Stimulated activated CD8-positive, alpha-beta memory T cell treated with anti-CD3 and anti-CD28 coated beads, Interleukin-15, amount 100 ng/mL, for 48 hours (primary cell): ENCODE measurements at regions not wholly inside any gene's neighbourhood (a gene's known extent, or its start where the extent isn't known, plus 50 kb on each side); places are given as distances from the start of the nearest gene placed in this dataset.
"Not testable (repeated sequence)": the region's sequence is repeated elsewhere in the genome, so short reads cannot be mapped to it uniquely, and the experiment has no call there.

Experiments used
- DNase-seq, 2 donors: peaks; one replicate each; pipeline ENCODE4 v3.0.0-alpha.2; 2020; ENCODE audit warnings: low read depth in 2 of 2

DNA sequence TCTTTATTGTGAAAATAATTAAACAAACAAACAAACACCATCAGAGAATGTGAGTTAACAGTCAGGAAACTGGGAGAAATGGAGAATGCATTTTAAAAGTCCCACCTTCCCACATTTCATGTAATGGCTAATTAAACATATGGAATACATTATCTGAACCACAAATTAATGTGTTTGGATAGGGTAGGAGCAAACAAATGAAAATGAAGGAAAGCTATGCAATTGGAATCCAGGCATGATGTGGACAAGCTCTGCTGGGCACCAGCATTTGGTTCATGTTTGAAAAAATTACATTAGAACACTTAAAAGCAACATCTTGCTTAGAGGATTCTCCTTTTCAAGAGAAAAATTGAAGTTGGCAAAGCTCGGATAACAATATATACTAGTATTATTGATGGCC is 628.1 kb downstream of the LMO4 start:
- DNase-seq: no peak

DNA sequence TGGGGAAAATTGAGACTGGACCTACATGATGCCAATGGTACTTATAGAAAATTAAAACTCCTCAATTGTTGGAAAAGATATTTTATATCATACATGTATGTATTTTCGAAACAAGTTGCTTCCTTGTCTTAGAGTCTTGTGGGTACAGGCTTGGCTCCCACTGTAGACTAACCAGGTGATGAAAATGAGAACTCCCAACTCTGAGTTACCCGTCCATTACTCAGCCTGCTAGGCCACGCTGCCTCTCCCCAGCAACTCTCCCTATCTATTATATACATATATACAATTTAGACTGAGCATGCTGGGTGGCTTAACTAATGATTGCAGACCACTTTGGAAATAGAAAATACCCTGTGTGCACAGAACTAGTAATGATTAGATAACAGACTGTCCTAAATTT is 628.7 kb downstream of the LMO4 start:
- DNase-seq: no peak

DNA sequence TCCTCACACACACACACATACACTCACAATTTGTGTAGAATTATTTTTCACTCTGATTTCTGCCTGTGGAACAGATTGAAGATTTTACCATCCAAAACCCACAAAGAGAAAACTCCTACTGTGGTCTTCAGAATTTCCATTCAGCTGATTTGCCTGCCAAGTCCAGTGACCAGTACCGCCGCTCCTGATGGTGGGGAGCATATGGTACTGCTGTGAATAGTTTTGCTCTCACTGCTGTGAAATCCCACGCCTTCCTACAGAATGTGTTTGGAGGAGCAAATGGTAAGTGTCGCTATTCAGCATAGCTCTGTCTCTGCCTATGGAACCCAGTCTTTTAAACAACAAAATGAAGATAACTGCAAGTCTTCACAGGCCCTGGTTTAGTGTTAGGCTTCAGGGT is 629.5 kb downstream of the LMO4 start:
- DNase-seq: no peak

DNA sequence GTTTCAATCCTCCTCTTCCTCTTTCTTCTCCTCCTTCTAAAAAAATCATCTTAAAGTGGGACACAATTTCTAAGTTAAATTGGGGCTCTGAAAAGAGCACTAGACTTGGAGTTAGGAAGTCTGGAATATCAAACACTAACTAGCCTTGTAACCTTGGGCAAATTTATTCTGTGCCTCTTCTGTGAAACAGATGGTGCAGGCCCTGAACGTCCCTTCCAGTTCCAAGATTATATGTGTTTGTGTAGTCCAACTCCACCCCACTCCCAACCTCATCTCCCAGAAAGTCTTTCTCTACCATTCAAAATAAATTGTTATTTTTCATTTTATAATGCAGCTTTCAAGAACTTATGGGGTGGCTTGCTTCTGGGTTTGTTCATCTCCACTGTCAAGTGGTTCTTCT is 630.0 kb downstream of the LMO4 start:
- no peak for DNase-seq

DNA sequence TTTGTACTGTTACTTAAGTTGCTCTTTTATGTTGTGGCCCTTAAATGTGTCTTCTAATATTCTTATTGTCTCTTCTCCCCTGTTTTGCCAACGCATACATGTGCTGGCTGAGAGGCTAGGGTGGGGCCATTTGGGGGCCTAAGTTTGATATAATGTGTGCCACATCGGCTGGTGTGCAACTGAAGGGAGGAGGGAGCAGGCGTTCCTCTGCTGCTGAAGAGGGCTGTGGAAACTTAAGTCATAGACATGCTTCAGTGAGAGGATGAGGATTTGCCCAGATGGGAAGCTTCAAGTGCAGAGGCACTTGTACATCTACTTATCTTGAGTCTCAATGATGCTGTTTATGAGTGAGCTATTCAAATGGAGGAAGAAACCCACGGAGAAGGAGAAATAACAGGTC is 630.6 kb downstream of the LMO4 start:
- no peak for DNase-seq

- no peak for DNase-seq
Measured at GRCh38 chr1:87961992-87962391, 633.3 kb downstream of the LMO4 start.

- DNase-seq: no peak
Measured at GRCh38 chr1:87963556-87963955, 634.9 kb downstream of the LMO4 start.

- DNase-seq: no peak
Measured at GRCh38 chr1:87965193-87965592, 636.5 kb downstream of the LMO4 start.

DNA sequence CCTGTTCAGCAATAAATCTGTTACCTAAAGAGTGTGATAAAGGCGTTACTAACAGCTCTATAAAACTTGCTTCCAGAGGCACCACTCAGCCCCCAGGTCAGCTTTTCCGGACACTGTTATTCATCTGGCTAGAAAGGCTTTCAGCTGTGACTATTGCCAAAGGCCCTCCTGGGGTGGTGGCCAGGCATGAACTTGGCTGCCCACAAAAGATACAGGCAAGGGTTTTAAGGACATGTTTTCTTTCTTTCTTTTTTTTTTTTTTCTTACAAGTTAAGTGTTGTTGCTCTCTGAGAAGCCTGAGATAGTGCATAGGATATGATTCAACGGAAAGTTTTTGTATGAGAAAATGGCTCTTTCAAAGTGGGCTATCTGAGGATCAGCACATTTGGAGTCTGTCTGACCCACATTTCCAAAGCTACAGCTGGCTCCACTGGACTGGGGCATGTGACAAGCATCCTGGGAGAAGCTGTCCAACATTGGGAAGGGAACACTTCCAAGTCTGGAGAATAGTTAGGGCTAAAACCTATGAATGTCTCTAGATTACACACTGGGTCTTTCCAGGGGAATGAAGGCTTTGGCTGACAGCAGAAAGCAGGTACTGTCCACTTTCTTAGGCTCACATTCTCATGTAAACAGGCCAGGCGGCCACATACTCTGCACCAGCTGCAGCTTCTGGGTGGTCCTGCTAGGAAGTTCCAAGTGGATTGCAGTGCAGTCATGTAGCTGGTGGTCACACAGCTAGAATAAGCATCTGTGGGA is 639.7 kb downstream of the LMO4 start:
- no peak for DNase-seq

- no peak for DNase-seq
Measured at GRCh38 chr1:87969040-87969439, 640.4 kb downstream of the LMO4 start.

GRCh38 chr1:87972811-87973210 is 644.1 kb downstream of the LMO4 start:
- no peak for DNase-seq

- no peak for DNase-seq
Measured at GRCh38 chr1:87973896-87974295, 645.2 kb downstream of the LMO4 start.

DNA sequence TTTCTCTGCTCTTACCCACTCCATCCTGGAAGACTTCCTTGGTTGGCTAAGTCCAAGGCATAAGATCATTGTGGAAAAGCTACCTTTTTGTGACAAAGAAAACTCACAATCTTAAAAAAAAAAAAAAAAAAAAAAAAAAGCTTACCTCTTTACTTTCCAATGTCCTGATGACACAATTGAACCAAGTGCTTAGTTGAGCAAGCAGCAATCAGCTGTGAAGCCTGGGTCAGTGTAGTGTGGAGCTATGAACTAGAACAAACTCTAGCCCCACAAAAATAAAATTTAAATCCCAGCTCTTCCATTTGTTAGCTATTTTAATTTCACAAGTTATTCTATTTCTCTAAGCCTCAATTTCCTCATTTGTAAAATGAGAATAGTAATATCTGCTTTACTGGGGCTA is 647.6 kb downstream of the LMO4 start:
- no peak for DNase-seq

GRCh38 chr1:87977145-87977544 is 648.5 kb downstream of the LMO4 start:
- no peak for DNase-seq

GRCh38 chr1:87979079-87979478 is 650.4 kb downstream of the LMO4 start:
- no peak for DNase-seq

- DNase-seq: no peak
Measured at GRCh38 chr1:87980494-87980893, 651.8 kb downstream of the LMO4 start.

- DNase-seq: no peak
Measured at GRCh38 chr1:87981386-87981785, 652.7 kb downstream of the LMO4 start.

DNA sequence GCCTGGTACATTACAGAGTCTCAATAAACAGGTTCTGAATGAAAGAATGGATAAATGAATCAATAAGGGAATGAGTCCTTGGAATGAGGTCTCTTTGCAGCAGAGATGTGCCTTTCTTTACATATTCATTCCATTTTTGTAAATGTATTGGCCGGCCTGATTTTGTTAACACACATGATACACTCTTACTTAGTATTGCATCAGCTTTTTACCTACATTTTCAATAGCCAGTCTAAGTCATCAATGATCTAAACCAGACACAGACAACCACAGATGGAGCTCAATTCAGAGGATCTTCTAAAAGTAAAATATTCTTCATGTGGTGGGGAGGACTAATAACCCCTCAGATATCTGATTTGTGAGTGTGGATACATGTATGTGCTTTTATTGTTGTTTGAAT is 653.1 kb downstream of the LMO4 start:
- DNase-seq: no peak

GRCh38 chr1:87983841-87984240 is 655.2 kb downstream of the LMO4 start:
- DNase-seq: no peak

DNA sequence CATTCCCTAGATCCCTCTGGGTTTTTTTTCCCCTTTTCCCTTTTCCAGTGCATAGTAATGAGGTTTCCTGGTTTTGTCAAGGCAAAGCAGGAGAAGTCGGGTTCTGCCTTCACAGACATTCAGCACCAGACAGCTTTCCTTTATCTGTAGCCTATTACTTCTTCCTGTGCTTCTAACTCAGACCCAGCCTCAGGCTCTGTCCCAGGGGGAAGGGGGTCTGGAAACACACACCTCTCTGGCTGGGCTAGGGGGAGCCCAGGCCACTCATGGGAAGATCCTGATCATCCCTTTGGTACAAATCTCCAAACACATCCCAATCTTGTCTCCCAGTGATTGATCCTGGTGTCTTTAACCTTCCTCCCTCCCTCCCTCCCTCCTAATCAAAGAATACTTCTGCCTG is 656.4 kb downstream of the LMO4 start:
- DNase-seq: no peak

- no peak for DNase-seq
Measured at GRCh38 chr1:87986130-87986866, 657.6 kb downstream of the LMO4 start.

GRCh38 chr1:87989346-87989745 is 660.7 kb downstream of the LMO4 start:
- no peak for DNase-seq

DNA sequence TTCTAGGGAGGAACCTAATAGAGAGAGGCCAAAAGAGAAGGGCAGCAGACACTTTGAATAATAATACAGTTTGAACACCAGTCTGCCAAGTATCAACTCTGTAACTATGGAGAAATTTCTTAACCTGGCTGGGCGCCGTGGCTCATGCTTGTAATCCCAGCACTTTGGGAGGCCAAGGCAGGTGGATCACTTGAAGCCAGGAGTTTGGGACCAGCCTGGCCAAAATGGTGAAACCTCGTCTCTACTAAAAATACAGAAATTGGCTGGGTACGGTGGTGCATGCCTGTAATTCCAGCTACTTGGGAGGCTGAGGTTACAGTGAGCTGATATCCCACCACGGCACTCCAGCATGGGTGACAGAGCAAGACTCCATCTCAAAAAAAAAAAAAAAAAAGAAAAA is 663.9 kb downstream of the LMO4 start:
- DNase-seq: not testable (repeated sequence)

- no peak for DNase-seq
Measured at GRCh38 chr1:87993051-87993450, 664.4 kb downstream of the LMO4 start.
